ENCODE measurements at regions not wholly inside any gene's neighbourhood (a gene's known extent, or its start where the extent isn't known, plus 50 kb on each side); places are given as distances from the start of the nearest gene placed in this dataset.

DNA sequence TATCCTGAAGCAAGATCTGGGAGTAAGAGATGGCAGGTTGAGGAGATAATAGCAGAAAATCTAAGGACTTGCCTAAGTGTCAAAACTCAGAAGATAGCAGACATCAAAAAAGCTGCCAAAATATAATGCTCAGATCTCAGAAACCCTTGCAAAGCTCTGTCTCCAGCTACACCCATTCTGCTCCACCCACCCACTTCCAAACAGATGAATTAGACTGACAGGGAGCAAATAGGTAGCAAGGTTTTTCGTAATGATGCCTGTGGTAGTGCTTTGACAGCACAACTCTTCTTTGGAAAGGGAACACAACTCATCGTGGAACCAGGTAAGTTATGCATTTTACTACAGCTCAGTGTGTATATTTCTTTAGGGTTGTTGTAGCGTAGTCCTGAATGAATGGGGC is 132.6 kb downstream of the DAD1 start:
- TF ChIP-seq TAF1 (IDR thresholded peaks at IDR 0.05; ENCODE audit: low read depth): no peak
- no peak for TF ChIP-seq ZBTB7A (IDR thresholded peaks at IDR 0.05; ENCODE audit: low read depth)
- TF ChIP-seq, protein P1, sequence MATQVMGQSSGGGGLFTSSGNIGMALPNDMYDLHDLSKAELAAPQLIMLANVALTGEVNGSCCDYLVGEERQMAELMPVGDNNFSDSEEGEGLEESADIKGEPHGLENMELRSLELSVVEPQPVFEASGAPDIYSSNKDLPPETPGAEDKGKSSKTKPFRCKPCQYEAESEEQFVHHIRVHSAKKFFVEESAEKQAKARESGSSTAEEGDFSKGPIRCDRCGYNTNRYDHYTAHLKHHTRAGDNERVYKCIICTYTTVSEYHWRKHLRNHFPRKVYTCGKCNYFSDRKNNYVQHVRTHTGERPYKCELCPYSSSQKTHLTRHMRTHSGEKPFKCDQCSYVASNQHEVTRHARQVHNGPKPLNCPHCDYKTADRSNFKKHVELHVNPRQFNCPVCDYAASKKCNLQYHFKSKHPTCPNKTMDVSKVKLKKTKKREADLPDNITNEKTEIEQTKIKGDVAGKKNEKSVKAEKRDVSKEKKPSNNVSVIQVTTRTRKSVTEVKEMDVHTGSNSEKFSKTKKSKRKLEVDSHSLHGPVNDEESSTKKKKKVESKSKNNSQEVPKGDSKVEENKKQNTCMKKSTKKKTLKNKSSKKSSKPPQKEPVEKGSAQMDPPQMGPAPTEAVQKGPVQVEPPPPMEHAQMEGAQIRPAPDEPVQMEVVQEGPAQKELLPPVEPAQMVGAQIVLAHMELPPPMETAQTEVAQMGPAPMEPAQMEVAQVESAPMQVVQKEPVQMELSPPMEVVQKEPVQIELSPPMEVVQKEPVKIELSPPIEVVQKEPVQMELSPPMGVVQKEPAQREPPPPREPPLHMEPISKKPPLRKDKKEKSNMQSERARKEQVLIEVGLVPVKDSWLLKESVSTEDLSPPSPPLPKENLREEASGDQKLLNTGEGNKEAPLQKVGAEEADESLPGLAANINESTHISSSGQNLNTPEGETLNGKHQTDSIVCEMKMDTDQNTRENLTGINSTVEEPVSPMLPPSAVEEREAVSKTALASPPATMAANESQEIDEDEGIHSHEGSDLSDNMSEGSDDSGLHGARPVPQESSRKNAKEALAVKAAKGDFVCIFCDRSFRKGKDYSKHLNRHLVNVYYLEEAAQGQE (IDR thresholded peaks at IDR 0.05; ENCODE audit: low read depth): no peak
- TF ChIP-seq EP300 (IDR thresholded peaks at IDR 0.05; ENCODE audit: borderline replicate concordance): no peak
- no peak for TF ChIP-seq NFIC (IDR thresholded peaks at IDR 0.05)

DNA sequence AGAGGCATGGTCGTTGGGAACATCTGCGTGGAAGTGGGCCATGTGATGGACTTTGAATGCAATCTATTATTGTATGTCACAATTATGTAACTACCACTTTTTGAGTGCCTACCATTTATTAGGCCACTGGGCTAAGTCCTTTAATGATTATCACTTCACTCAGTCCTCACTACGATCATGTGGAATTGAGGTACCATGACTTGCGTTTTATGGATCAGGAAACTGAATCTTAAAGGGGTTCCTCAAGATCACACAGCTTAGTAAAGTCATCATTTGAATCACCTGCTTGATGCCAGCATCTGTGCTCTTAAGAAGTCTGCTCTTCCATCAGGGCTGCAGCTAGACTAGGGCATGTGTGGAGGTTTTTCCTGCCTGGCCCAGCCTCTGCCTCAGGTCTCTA is 136.7 kb downstream of the DAD1 start:
- TF ChIP-seq TAF1 (IDR thresholded peaks at IDR 0.05; ENCODE audit: low read depth): no peak
- no peak for TF ChIP-seq YY1 (IDR thresholded peaks at IDR 0.05; ENCODE audit: low read depth)
- TF ChIP-seq TEAD4 (IDR thresholded peaks at IDR 0.05): no peak
- TF ChIP-seq EP300 (IDR thresholded peaks at IDR 0.05; ENCODE audit: borderline replicate concordance): no peak
- TF ChIP-seq, protein P2, sequence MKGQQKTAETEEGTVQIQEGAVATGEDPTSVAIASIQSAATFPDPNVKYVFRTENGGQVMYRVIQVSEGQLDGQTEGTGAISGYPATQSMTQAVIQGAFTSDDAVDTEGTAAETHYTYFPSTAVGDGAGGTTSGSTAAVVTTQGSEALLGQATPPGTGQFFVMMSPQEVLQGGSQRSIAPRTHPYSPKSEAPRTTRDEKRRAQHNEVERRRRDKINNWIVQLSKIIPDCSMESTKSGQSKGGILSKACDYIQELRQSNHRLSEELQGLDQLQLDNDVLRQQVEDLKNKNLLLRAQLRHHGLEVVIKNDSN (IDR thresholded peaks at IDR 0.05): no peak
- TF ChIP-seq FOXM1 (IDR thresholded peaks at IDR 0.05; ENCODE audit: borderline replicate concordance, low read depth): no peak
- no peak for TF ChIP-seq NFIC (IDR thresholded peaks at IDR 0.05)
- TF ChIP-seq ZBTB7A (IDR thresholded peaks at IDR 0.05; ENCODE audit: low read depth): no peak
- TF ChIP-seq, protein P3, sequence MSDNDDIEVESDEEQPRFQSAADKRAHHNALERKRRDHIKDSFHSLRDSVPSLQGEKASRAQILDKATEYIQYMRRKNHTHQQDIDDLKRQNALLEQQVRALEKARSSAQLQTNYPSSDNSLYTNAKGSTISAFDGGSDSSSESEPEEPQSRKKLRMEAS (IDR thresholded peaks at IDR 0.05): no peak
- TF ChIP-seq EGR1 (IDR thresholded peaks at IDR 0.05): no peak

DNA sequence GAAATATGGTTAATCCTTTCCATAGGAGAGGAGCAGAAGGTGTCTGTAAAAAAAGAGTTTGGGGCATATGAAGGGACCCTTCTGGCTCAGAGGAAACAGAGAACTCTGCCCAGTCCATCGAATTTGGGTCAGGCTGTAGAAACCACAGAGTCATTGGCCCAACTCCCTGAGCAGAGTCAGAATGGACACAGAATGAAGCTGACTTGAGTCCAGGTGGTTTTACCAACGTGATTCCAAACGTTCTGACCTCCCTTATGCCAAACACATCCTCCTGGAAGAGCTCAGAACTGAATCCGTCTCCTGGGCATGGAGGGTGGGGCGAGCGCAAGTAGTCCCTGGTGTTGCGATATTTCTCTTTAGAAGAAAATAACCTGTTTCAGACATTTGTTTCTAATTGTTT is 138.8 kb downstream of the DAD1 start:
- TF ChIP-seq YY1 (IDR thresholded peaks at IDR 0.05; ENCODE audit: low read depth): no peak

DNA sequence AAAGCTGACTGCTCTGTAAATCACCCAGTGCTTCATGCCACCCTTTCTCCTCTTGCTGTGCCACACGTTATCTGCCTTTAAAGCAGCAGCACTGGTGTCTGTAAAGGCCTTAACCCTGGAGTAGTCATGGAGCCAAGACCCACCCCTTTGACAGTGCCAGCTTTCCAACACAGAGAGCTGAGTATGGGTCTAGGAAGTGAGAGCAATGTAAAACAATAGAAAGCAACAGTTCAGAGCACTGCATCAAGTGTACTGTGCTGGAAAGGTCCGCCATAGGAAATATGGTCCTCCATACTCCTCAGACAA is 139.5 kb downstream of the DAD1 start:
- TF ChIP-seq FOXM1 (IDR thresholded peaks at IDR 0.05; ENCODE audit: borderline replicate concordance, low read depth) (no peak), EP300 (IDR thresholded peaks at IDR 0.05; ENCODE audit: borderline replicate concordance) (no peak), CREB1 (IDR thresholded peaks at IDR 0.05; ENCODE audit: low read depth) (no peak), CEBPB (IDR thresholded peaks at IDR 0.05) (no peak), EGR1 (IDR thresholded peaks at IDR 0.05) (no peak), RAD21 (IDR thresholded peaks at IDR 0.05; ENCODE audit: low read depth) (no peak), TCF12 (IDR thresholded peaks at IDR 0.05; ENCODE audit: low read depth) (no peak), TEAD4 (IDR thresholded peaks at IDR 0.05) (no peak), YY1 (IDR thresholded peaks at IDR 0.05; ENCODE audit: low read depth) (no peak), TAF1 (IDR thresholded peaks at IDR 0.05; ENCODE audit: low read depth) (no peak), ZBTB7A (IDR thresholded peaks at IDR 0.05; ENCODE audit: low read depth) (no peak)
- TF ChIP-seq, protein P3 (IDR thresholded peaks at IDR 0.05): no peak
- TF ChIP-seq, protein P1 (IDR thresholded peaks at IDR 0.05; ENCODE audit: low read depth): no peak
- TF ChIP-seq, protein P2 (IDR thresholded peaks at IDR 0.05): no peak

DNA sequence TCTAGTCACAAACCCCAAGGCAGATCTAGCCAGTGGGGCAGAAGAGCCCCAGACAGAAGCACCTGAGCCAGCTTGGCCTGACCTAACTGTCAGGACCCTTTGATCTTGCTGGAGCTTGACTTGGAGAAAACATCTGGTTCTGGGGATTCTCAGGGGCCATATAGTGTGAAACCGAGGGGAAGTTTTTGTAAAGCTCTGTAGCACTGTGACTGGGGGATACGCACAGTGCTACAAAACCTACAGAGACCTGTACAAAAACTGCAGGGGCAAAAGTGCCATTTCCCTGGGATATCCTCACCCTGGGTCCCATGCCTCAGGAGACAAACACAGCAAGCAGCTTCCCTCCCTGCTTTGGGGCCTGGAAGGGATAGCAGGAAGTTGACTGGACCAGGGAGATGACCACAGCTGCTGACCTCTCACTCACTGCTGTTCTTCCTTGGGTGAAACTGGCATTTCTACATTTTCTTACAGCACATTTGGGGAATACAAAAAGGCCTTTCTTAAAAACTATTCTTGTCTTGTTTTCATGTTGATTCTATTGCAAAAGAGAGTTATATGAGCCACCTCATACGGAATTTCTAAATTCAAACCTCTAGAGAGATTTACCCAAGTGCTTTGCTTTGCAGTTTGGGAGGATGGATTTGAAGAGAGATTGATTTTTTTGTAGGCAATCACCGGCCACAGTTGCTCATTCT is 140.0 kb downstream of the DAD1 start:
- TF ChIP-seq CEBPB (IDR thresholded peaks at IDR 0.05) (no peak), TEAD4 (IDR thresholded peaks at IDR 0.05) (no peak), NFIC (IDR thresholded peaks at IDR 0.05) (no peak), TCF12 (IDR thresholded peaks at IDR 0.05; ENCODE audit: low read depth) (no peak), EP300 (IDR thresholded peaks at IDR 0.05; ENCODE audit: borderline replicate concordance) (no peak), YY1 (IDR thresholded peaks at IDR 0.05; ENCODE audit: low read depth) (no peak), RAD21 (IDR thresholded peaks at IDR 0.05; ENCODE audit: low read depth) (no peak), CREB1 (IDR thresholded peaks at IDR 0.05; ENCODE audit: low read depth) (no peak), ZBTB7A (IDR thresholded peaks at IDR 0.05; ENCODE audit: low read depth) (no peak), FOXM1 (IDR thresholded peaks at IDR 0.05; ENCODE audit: borderline replicate concordance, low read depth) (no peak), EGR1 (IDR thresholded peaks at IDR 0.05) (no peak), TAF1 (IDR thresholded peaks at IDR 0.05; ENCODE audit: low read depth) (no peak)
- TF ChIP-seq, protein P2 (IDR thresholded peaks at IDR 0.05): no peak
- TF ChIP-seq, protein P1 (IDR thresholded peaks at IDR 0.05; ENCODE audit: low read depth): no peak
- TF ChIP-seq, protein P3 (IDR thresholded peaks at IDR 0.05): no peak
